ENCODE measurements at regions not wholly inside any gene's neighbourhood (a gene's known extent, or its start where the extent isn't known, plus 50 kb on each side); places are given as distances from the start of the nearest gene placed in this dataset.

DNA sequence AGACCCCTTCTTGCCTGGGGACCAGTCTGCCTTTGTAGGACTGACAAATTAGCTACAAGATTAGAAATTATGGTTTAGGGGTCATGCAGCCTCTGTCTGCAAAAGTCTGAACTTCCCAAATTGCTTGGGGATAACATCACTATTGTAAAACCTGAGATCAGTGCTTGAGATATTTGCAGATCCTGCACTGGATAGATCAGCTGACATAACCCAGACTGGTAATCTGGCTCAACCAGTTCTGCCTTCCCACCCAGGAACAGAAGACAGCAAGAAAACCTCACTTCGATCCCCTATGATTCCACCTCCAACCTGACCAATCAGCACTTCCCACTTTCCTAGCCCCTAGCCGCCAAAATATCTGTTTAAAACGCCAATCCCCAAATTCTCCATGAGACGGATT lies 202.8 kb upstream of the DIAPH2 start:
- no peak for TF ChIP-seq GATA2 (IDR thresholded peaks at IDR 0.05; ENCODE audit: low read depth, low read length)
- no peak for TF ChIP-seq GATA3 (IDR thresholded peaks at IDR 0.05; ENCODE audit: low read depth, low read length)

Measured in SH-SY5Y (cell line).